ENCODE measurements at regions not wholly inside any gene's neighbourhood (a gene's known extent, or its start where the extent isn't known, plus 50 kb on each side); places are given as distances from the start of the nearest gene placed in this dataset.

DNA sequence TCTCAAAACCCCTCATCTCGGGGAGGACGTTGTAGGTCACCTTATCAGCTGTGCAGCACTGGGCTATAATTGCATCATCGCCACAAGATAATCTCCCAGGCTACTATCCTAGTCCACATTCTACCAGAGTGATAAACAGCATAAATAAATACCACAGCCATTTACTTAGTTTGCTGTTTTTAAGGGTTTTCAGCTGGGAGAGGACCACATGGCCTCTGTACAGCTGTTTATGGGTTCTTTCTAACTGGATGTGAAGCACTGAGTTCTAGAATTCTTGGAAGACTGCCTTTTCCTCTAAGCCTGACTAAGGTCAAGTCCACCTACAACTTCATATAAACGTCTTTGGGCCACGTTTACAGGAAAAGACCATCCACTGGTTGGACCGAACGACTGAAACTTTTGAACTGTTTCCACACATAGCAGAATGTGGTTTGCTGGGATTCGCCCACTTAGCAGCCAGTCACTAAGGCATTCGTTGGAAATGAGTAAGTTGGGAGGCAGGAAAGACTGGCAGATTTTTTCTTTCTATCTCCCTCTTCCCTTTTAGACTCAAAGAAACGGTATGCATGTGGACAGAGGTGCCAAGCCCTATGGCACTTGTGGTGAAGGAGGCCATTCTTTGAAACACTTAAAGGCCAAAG is 752.5 kb upstream of the SGCG start:
- TF ChIP-seq, protein P1, sequence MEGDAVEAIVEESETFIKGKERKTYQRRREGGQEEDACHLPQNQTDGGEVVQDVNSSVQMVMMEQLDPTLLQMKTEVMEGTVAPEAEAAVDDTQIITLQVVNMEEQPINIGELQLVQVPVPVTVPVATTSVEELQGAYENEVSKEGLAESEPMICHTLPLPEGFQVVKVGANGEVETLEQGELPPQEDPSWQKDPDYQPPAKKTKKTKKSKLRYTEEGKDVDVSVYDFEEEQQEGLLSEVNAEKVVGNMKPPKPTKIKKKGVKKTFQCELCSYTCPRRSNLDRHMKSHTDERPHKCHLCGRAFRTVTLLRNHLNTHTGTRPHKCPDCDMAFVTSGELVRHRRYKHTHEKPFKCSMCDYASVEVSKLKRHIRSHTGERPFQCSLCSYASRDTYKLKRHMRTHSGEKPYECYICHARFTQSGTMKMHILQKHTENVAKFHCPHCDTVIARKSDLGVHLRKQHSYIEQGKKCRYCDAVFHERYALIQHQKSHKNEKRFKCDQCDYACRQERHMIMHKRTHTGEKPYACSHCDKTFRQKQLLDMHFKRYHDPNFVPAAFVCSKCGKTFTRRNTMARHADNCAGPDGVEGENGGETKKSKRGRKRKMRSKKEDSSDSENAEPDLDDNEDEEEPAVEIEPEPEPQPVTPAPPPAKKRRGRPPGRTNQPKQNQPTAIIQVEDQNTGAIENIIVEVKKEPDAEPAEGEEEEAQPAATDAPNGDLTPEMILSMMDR (conservative IDR thresholded peaks at IDR 0.05; ENCODE audit: low read length) = no peak
- TF ChIP-seq EZH2phosphoT487 (IDR thresholded peaks at IDR 0.05; ENCODE audit: borderline replicate concordance) = no peak
